Kidney capillary endothelial cell (primary cell): ENCODE measurements at regions not wholly inside any gene's neighbourhood (a gene's known extent, or its start where the extent isn't known, plus 50 kb on each side); places are given as distances from the start of the nearest gene placed in this dataset.
"Not testable (repeated sequence)": the region's sequence is repeated elsewhere in the genome, so short reads cannot be mapped to it uniquely, and the experiment has no call there.

ENCODE experiments used
- DNase-seq: peaks from one replicate; pipeline ENCODE4 v3.0.0-alpha.2; 2018; ENCODE audit warnings: low spot score

GRCh38 chr20:1825938-1826445 is 69.2 kb upstream of the SIRPA start:
- DNase-seq = no peak

GRCh38 chr20:1825507-1825906 is 69.7 kb upstream of the SIRPA start:
- no peak for DNase-seq

GRCh38 chr20:1824834-1825233 is 70.4 kb upstream of the SIRPA start:
- DNase-seq = peak; percentile 55

GRCh38 chr20:1824181-1824580 is 71.0 kb upstream of the SIRPA start:
- no peak for DNase-seq

- no peak for DNase-seq
These were observed 71.8 kb upstream of the SIRPA start for GRCh38 chr20:1823450-1823844.

- no peak for DNase-seq
These were observed 72.4 kb upstream of the SIRPA start for GRCh38 chr20:1822564-1823449.

GRCh38 chr20:1820138-1821079 is 74.8 kb upstream of the SIRPA start:
- DNase-seq = peak; percentile 36

- DNase-seq = no peak
These were observed 75.7 kb upstream of the SIRPA start for GRCh38 chr20:1819311-1820137.

- no peak for DNase-seq
These were observed 76.3 kb upstream of the SIRPA start for GRCh38 chr20:1818895-1819294.

GRCh38 chr20:1818247-1818840 is 76.9 kb upstream of the SIRPA start:
- no peak for DNase-seq

GRCh38 chr20:1817577-1818211 is 77.5 kb upstream of the SIRPA start:
- DNase-seq = no peak

- DNase-seq = peak; percentile 58
These were observed 78.5 kb upstream of the SIRPA start for GRCh38 chr20:1816384-1817381.

GRCh38 chr20:1815502-1816085 is 79.6 kb upstream of the SIRPA start:
- no peak for DNase-seq

- DNase-seq = not testable (repeated sequence)
These were observed 80.3 kb upstream of the SIRPA start for GRCh38 chr20:1814861-1815260.

GRCh38 chr20:1813674-1814635 is 81.3 kb upstream of the SIRPA start:
- no peak for DNase-seq

- peak; percentile 29 for DNase-seq
These were observed 82.1 kb upstream of the SIRPA start for GRCh38 chr20:1813101-1813529.

GRCh38 chr20:1811621-1812498 is 83.3 kb upstream of the SIRPA start:
- DNase-seq = no peak
